GM21526 (cell line): ENCODE measurements at regions not wholly inside any gene's neighbourhood (a gene's known extent, or its start where the extent isn't known, plus 50 kb on each side); places are given as distances from the start of the nearest gene placed in this dataset.

ENCODE experiments used
- ATAC-seq: cut with Tn5 transposase; IDR thresholded peaks from one replicate; pipeline ENCODE4 v1.9.1; 2021; ENCODE audit warnings: moderate library complexity; ENCODE audit not compliant: unreplicated experiment, low FRiP score

DNA sequence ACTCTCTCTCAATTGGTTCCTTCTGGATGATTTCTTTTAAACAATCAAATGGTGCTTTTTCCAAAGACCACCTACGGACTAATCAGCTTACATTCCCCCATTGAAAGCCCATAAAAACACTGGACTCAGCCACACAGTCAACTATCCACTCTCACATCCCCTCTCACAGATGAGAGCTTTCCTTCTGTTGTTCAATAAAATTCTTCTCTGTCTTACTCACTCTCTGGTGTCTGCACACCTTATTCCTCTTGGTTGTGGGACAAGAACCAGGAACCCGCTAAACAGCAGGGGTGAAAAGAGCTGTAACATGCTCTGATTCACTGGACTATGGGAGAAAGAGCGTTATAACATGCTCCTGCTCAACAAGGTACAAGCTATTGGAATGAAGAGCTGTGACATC lies 2896.2 kb downstream of the PCDH9 start:
- ATAC-seq = no peak

DNA sequence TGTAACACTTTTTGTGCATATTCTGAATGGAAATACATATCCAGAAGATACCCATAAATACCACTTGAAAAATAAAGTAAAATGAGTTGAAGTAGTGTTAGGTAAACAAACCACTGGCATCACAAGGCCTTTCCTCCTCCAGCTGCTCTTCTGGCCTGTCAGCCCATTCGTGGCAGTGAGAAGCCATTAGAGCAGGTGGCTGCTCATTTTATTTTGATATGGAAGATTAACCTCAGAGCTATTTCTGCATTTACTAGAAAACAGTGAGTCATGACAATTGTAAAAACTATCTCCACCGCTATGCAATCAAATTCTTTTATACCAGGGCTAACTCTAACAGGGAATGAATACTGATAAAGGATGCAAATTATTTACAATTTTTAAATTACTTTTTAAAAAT lies 2898.1 kb downstream of the PCDH9 start:
- ATAC-seq = no peak

DNA sequence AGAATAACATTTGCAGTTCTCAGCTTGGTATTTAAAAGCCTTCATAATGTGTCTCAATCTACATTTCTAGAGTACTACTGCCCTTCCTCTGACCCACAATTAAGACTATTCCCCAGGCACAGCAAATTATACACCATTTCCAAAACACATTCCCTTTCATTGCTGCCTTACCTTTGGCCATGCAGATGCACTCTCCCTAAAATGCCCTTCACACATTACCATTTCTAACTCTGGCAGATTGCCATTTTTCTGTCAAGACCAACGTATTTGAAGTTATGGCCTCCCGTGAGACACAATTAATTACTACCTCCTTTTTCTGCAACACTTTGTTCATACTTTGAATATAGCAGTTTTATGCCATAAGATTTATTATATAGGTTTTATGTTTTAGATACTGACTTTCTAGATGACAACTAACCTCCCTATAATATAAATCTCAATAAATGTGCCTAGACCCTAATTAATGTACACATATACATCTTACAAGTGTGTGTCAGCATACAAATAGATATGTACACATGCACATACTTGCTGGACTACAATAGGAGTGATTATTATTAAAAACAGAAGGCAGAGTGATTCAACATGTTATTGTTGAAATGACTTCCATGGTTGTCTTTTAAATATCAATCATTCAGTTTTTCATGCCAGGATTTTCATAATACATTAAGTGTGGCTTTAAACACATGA lies 2902.5 kb downstream of the PCDH9 start:
- no peak for ATAC-seq

DNA sequence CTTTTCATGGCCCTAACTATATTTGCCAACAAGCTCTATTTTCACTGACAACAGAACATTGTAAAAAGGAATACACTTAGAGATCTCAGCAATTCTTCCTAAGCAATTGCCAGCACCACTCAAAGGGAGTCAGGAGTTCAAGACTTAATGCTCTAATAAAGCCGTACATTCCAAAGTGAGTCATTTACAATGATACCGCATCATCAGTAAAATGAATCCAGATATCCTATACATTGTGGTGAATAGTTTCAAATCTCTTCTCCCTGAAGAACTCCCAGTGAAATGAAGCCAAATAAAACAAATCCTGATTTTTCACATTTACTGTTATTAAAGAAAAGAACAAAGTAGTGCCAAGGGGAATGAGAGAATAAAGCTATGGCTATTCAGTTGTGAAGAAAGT lies 2898.7 kb upstream of the PCDH20 start:
- ATAC-seq = no peak

DNA sequence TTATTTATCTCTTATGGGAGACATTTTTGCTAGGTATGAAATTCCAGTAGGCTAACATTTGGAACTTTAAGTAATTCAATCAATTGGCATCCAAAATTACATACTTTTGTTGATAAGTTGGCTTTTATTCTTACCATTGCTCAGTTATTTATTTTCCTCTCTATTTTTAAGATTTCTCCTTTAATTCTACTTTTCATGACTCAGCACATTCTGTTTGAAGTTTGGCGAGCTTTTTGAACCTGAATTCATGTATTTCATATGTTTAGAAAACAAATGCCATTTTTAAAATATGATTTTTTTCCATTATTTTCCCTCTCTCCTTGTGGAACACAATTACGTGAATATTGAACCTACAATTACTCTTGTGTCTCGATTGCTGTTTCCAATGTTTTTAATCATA lies 2896.3 kb upstream of the PCDH20 start:
- no peak for ATAC-seq

- ATAC-seq = no peak
These were observed 2895.5 kb upstream of the PCDH20 start for GRCh38 chr13:64311112-64311511.

DNA sequence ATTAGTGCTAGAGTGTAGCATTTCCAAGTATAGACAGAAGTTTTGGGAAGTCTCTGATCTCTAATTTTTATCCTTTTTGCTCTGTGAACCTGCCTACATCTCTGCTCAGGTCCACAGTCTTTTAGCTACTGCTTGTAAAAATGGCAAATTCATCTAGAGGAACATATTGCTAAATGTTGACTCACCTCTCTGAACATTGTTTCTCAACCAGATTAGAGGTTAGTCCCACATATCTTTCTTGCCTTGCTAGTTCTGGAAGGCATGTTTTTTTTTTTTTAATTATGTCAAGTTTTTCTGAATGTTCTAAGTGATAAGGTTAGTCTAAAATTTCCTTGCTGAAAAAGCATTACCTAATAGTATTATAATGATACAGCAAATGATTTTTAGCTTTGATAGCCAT lies 2889.6 kb upstream of the PCDH20 start:
- ATAC-seq = no peak

DNA sequence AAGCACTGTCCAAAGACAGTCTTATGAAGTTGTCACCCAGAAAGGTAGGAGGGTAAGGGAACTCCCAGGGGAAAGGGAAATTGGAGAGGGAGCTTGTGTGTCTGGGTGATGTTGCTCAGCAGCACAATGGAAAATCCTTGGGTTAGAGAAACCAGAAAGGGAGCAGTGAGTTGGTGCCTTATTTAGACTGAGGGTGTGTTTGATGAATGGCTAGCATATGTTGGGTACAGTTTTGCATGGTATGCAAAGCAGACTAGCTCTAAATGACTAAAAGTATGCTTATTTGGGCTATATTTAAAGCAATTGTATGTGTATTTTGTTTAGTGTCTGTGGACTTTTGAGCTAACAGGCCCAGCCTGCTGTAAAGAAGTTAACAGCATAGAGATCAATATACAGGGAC lies 2884.6 kb upstream of the PCDH20 start:
- no peak for ATAC-seq

GRCh38 chr13:64293923-64294322 lies 2878.3 kb upstream of the PCDH20 start:
- ATAC-seq = no peak

DNA sequence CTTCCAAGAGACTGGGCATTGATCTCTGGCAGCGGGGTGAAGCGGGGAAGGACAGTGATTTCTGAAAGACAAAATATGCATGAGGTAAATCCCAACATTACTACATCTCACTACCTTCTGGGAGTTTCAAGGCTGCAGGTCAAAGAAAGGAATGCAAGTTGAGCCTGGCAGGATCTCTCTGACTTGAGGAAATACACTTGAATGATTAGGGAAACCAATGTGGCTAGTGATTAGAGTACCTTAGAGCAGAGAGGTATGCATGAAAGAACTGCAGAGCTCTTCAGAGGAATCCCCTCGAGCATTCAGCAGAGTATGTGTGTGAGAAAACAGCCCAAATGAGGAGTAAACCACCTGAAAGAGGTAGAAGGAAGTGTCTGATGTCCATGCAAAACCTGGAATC lies 2874.1 kb upstream of the PCDH20 start:
- ATAC-seq = no peak

DNA sequence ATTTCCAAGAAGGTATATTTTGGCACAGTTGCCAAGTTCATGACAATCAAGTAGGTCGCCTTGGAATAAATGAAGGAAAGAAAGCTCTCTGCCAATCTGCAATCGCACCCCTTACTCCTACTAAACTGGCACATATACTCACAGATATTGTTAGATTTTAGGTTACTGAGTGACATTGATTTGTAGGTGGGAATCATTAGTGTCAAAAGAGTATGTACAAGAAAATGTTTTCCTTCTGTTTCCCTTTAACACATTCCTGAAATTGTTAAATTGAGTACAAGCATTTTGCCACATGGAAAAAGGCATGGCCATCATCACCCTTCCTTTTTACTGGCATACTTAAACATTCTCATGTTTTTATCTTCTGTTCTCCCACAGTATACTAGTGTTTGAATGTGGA lies 2868.3 kb upstream of the PCDH20 start:
- ATAC-seq = no peak

DNA sequence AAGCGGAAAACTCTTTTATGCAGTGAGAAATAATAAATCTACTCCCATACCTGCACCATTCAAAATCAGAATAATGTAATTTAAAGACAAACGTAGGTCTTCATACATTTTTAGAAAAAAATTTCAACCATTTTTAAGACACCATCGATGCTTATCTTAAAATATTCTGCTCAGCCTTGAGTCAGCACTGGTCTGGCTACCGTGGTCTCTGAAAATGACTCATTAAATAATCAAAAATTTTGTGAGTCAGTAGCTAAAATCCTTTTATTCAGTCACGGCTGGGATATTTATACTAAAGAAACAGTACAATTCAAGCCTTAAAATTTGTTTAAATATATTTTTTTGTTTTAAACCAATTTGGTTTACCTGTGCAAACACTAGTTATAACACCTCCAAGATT lies 2862.8 kb upstream of the PCDH20 start:
- ATAC-seq = no peak

GRCh38 chr13:64277097-64277496 lies 2861.4 kb upstream of the PCDH20 start:
- no peak for ATAC-seq

- ATAC-seq = no peak
These were observed 2860.6 kb upstream of the PCDH20 start for GRCh38 chr13:64276232-64276631.

DNA sequence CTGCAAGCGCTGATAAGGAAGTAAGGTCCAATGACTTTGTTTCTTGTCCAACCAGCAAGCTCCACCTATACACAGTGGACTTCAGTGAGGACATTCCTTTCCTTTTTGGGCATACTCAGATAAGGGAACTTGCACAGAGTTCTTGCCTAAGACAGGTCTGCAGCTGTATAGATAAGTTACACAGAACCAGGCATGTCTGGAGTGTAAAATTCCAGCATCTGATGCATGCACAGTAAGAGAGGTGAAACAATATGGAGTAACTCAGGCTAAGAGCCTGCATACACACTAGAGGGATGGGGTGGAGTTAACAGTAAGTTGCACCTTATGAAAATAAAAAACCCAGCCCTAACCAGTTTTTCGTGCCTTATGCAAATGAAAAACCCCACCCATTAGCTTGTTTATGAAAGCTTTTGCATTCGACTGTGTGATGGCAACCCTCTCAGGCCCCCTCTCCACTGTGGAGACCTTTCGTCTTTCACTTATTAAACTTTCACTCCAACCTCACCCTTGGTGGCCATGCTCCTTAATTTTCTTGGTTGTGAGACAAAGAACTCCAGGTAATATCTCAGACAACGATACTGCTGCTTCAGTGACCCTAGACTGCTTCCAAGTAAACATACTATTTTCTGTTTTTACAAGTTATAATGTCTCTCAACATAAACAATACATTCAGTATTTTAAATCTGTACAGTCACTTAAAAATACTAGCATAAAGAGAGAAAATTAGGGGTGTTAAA lies 2859.0 kb upstream of the PCDH20 start:
- ATAC-seq = no peak

GRCh38 chr13:64273780-64274179 lies 2858.1 kb upstream of the PCDH20 start:
- ATAC-seq = no peak

DNA sequence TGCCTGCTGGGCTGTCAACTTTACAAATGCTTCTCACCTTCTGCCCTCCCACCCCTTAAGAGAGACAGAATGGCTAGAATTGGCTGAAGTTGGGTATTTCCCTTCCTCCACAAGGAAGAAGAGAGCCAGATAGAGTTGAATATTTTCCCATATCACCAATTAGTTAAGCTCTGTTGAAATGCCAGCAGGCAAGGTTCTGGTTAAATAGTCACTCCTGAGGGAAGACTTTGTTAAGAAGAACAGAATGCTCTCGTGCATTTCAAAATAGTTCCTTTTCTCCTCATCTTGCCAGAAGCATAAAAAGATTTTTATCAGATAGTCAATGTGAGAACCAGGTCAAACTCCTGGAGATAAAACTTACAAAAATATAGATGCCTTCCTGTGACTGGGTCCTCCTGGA lies 2857.0 kb upstream of the PCDH20 start:
- no peak for ATAC-seq

GRCh38 chr13:64266024-64266423 lies 2850.4 kb upstream of the PCDH20 start:
- ATAC-seq = no peak

- no peak for ATAC-seq
These were observed 2847.6 kb upstream of the PCDH20 start for GRCh38 chr13:64263285-64263684.

GRCh38 chr13:64256751-64257150 lies 2841.1 kb upstream of the PCDH20 start:
- ATAC-seq = no peak

- no peak for ATAC-seq
These were observed 2840.3 kb upstream of the PCDH20 start for GRCh38 chr13:64255988-64256387.

- ATAC-seq = no peak
These were observed 2832.9 kb upstream of the PCDH20 start for GRCh38 chr13:64248371-64249065.
